ENCODE measurements at regions not wholly inside any gene's neighbourhood (a gene's known extent, or its start where the extent isn't known, plus 50 kb on each side); places are given as distances from the start of the nearest gene placed in this dataset.

DNA sequence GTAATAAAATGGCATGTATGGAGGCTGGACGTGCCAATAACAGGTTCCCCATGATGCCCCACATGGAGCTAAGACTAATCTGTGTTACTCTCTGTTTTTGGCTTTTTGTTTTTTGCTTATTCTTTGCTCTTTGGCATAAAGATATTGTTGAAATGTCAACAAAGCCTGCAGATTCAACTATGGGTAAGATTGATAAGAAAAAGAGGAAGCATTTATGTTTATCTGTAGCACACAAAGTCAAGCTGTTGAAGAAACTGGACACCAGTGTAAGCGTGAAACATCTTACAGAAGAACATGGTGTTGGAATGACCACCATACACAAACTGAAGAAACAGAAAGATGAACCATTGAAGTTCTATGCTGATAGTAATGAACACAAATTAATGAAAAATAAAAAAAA lies 402.7 kb downstream of the LTN1 start:
- DNase-seq (ENCODE audit: low read depth) (no peak), FAIRE-seq (peak; percentile 17)
- no peaks in the 10 kb centered on the region for H3K27me3 ChIP-seq (ENCODE audit: insufficient read depth, low read length)
- H3K36me3 ChIP-seq (ENCODE audit: insufficient read depth, low read length): no peaks in the 10 kb centered on the region
- Mint-ChIP-seq H3K9me3 (ENCODE audit: unreplicated experiment) (no peaks in the 10 kb centered on the region), H3K27ac (ENCODE audit: unreplicated experiment) (no peak overlapping the region), H3K4me1 (ENCODE audit: low read depth, unreplicated experiment) (no peaks in the 10 kb centered on the region), H3K4me3 (ENCODE audit: unreplicated experiment) (no peak overlapping the region), H3K36me3 (ENCODE audit: low read depth, unreplicated experiment) (no peaks in the 10 kb centered on the region), H3K27me3 (ENCODE audit: low read depth, unreplicated experiment) (no peaks in the 10 kb centered on the region)
- H3K4me2 ChIP-seq (ENCODE audit: low read length): no peak overlapping the region
- H2AFZ ChIP-seq (ENCODE audit: low read depth, low read length): no peak overlapping the region
- no peaks in the 10 kb centered on the region for H4K20me1 ChIP-seq (ENCODE audit: insufficient read depth, low read length)
- H3K9ac ChIP-seq (ENCODE audit: low read length): no peak overlapping the region
- H3K79me2 ChIP-seq (ENCODE audit: insufficient read depth, low read length): no peaks in the 10 kb centered on the region
- no peak overlapping the region for H3K4me3 ChIP-seq (ENCODE audit: insufficient read depth, low read depth, low read length)
- no peaks in the 10 kb centered on the region for H3K4me1 ChIP-seq (ENCODE audit: insufficient read depth, low read length)
- no peak overlapping the region for H3K27ac ChIP-seq (ENCODE audit: low read depth, low read length)
- no peaks in the 10 kb centered on the region for H3K9me3 ChIP-seq (ENCODE audit: insufficient read depth, low read depth, low read length)
- no peak for TF ChIP-seq EZH2 (IDR thresholded peaks at IDR 0.05; ENCODE audit: insufficient read depth, low read length)
- TF ChIP-seq, protein P1, sequence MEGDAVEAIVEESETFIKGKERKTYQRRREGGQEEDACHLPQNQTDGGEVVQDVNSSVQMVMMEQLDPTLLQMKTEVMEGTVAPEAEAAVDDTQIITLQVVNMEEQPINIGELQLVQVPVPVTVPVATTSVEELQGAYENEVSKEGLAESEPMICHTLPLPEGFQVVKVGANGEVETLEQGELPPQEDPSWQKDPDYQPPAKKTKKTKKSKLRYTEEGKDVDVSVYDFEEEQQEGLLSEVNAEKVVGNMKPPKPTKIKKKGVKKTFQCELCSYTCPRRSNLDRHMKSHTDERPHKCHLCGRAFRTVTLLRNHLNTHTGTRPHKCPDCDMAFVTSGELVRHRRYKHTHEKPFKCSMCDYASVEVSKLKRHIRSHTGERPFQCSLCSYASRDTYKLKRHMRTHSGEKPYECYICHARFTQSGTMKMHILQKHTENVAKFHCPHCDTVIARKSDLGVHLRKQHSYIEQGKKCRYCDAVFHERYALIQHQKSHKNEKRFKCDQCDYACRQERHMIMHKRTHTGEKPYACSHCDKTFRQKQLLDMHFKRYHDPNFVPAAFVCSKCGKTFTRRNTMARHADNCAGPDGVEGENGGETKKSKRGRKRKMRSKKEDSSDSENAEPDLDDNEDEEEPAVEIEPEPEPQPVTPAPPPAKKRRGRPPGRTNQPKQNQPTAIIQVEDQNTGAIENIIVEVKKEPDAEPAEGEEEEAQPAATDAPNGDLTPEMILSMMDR (IDR thresholded peaks at IDR 0.05; ENCODE audit: insufficient read depth, low read depth, low read length): no peak

DNA sequence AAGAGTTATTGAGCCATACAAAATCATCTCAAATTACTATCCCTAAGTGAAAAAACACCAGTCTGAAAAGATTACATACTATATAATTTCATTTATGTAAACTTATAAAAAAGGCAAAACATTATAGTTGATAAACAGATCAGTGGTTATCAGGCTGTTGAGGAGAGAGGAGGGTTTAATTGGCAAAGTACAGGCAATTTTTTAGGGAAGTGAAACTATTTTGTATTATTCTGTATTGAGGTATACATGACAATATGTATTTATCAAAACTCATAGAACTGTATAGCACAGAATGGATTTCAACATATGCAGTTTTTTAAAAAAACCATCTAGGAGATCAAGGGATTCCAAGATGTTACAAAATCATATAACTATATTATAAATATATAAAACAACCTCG lies 403.7 kb downstream of the LTN1 start:
- TF ChIP-seq, protein P1 (IDR thresholded peaks at IDR 0.05; ENCODE audit: insufficient read depth, low read depth, low read length): no peak
- no peak for TF ChIP-seq EZH2 (IDR thresholded peaks at IDR 0.05; ENCODE audit: insufficient read depth, low read length)
- Histone ChIP-seq H2AFZ (ENCODE audit: low read depth, low read length) (no peak overlapping the region), H3K79me2 (ENCODE audit: insufficient read depth, low read length) (no peaks in the 10 kb centered on the region), H3K4me1 (ENCODE audit: insufficient read depth, low read length) (no peaks in the 10 kb centered on the region), H3K27me3 (ENCODE audit: insufficient read depth, low read length) (no peaks in the 10 kb centered on the region), H3K27ac (ENCODE audit: low read depth, low read length) (no peak overlapping the region), H3K36me3 (ENCODE audit: insufficient read depth, low read length) (no peaks in the 10 kb centered on the region), H4K20me1 (ENCODE audit: insufficient read depth, low read length) (no peaks in the 10 kb centered on the region), H3K4me2 (ENCODE audit: low read length) (no peak overlapping the region), H3K9me3 (ENCODE audit: insufficient read depth, low read depth, low read length) (no peaks in the 10 kb centered on the region), H3K4me3 (ENCODE audit: insufficient read depth, low read depth, low read length) (no peak overlapping the region), H3K9ac (ENCODE audit: low read length) (no peak overlapping the region)
- FAIRE-seq: no peak
- H3K4me1 Mint-ChIP-seq (ENCODE audit: low read depth, unreplicated experiment): no peaks in the 10 kb centered on the region
- no peaks in the 10 kb centered on the region for H3K36me3 Mint-ChIP-seq (ENCODE audit: low read depth, unreplicated experiment)
- no peaks in the 10 kb centered on the region for H3K27me3 Mint-ChIP-seq (ENCODE audit: low read depth, unreplicated experiment)
- no peak overlapping the region for H3K27ac Mint-ChIP-seq (ENCODE audit: unreplicated experiment)
- H3K4me3 Mint-ChIP-seq (ENCODE audit: unreplicated experiment): no peak overlapping the region
- H3K9me3 Mint-ChIP-seq (ENCODE audit: unreplicated experiment): no peaks in the 10 kb centered on the region
- no peak for DNase-seq (ENCODE audit: low read depth)

DNA sequence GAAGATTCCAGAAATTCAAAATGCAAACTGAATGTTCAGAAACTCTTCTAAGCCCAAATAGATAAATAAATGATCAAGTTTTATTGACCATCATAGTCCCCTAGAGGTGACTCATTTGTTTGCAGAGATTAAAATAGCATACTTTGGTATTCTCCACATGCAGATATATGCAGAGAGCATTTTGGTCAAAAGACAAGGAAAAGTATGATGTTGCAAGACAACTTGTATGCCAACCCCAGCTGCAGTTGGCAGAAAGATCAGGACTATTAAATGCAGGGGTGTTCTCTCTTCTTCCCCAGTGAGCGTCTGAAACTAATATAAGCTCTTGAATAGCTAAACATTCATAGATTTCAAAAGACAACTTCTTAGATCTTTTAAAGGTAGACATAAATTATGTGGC lies 404.9 kb downstream of the LTN1 start:
- H2AFZ ChIP-seq (ENCODE audit: low read depth, low read length): no peak overlapping the region
- Mint-ChIP-seq H3K4me3 (ENCODE audit: unreplicated experiment) (no peak overlapping the region), H3K9me3 (ENCODE audit: unreplicated experiment) (no peaks in the 10 kb centered on the region), H3K36me3 (ENCODE audit: low read depth, unreplicated experiment) (no peaks in the 10 kb centered on the region), H3K4me1 (ENCODE audit: low read depth, unreplicated experiment) (no peaks in the 10 kb centered on the region), H3K27me3 (ENCODE audit: low read depth, unreplicated experiment) (no peaks in the 10 kb centered on the region), H3K27ac (ENCODE audit: unreplicated experiment) (no peak overlapping the region)
- H3K36me3 ChIP-seq (ENCODE audit: insufficient read depth, low read length): no peaks in the 10 kb centered on the region
- H3K4me2 ChIP-seq (ENCODE audit: low read length): no peak overlapping the region
- H3K27me3 ChIP-seq (ENCODE audit: insufficient read depth, low read length): no peaks in the 10 kb centered on the region
- H3K9ac ChIP-seq (ENCODE audit: low read length): no peak overlapping the region
- no peak overlapping the region for H3K4me3 ChIP-seq (ENCODE audit: insufficient read depth, low read depth, low read length)
- H3K27ac ChIP-seq (ENCODE audit: low read depth, low read length): no peak overlapping the region
- H4K20me1 ChIP-seq (ENCODE audit: insufficient read depth, low read length): no peaks in the 10 kb centered on the region
- no peaks in the 10 kb centered on the region for H3K9me3 ChIP-seq (ENCODE audit: insufficient read depth, low read depth, low read length)
- H3K4me1 ChIP-seq (ENCODE audit: insufficient read depth, low read length): no peaks in the 10 kb centered on the region
- DNase-seq (ENCODE audit: low read depth) (no peak), FAIRE-seq (peak; percentile 29)
- H3K79me2 ChIP-seq (ENCODE audit: insufficient read depth, low read length): no peaks in the 10 kb centered on the region
- TF ChIP-seq, protein P1 (IDR thresholded peaks at IDR 0.05; ENCODE audit: insufficient read depth, low read depth, low read length): no peak
- TF ChIP-seq EZH2 (IDR thresholded peaks at IDR 0.05; ENCODE audit: insufficient read depth, low read length): no peak
